NCI-H2196 (cell line): ENCODE measurements at regions not wholly inside any gene's neighbourhood (a gene's known extent, or its start where the extent isn't known, plus 50 kb on each side); places are given as distances from the start of the nearest gene placed in this dataset.
"Not testable (repeated sequence)": the region's sequence is repeated elsewhere in the genome, so short reads cannot be mapped to it uniquely, and the experiment has no call there.

Experiments used
- DNase-seq: peaks from one replicate; lab custom pipeline; 2025; ENCODE audit not compliant: unreplicated experiment; lab: John Stamatoyannopoulos, UW

GRCh38 chr1:208344202-208344857 is 100.1 kb upstream of the PLXNA2 start:
- DNase-seq: no peak

GRCh38 chr1:208347191-208347590 is 103.0 kb upstream of the PLXNA2 start:
- DNase-seq: no peak

GRCh38 chr1:208349694-208350330 is 105.6 kb upstream of the PLXNA2 start:
- no peak for DNase-seq

GRCh38 chr1:208350815-208351214 is 106.6 kb upstream of the PLXNA2 start:
- DNase-seq: no peak

GRCh38 chr1:208351838-208352237 is 107.7 kb upstream of the PLXNA2 start:
- DNase-seq: no peak

GRCh38 chr1:208353797-208354196 is 109.6 kb upstream of the PLXNA2 start:
- DNase-seq: not testable (repeated sequence)

GRCh38 chr1:208357644-208358507 is 113.7 kb upstream of the PLXNA2 start:
- DNase-seq: no peak

GRCh38 chr1:208358651-208359050 is 114.5 kb upstream of the PLXNA2 start:
- DNase-seq: no peak

GRCh38 chr1:208362011-208362410 is 117.8 kb upstream of the PLXNA2 start:
- no peak for DNase-seq

- no peak for DNase-seq
These were observed 122.4 kb upstream of the PLXNA2 start for GRCh38 chr1:208366559-208366958.

GRCh38 chr1:208369045-208369444 is 124.9 kb upstream of the PLXNA2 start:
- DNase-seq: no peak

- no peak for DNase-seq
These were observed 125.5 kb upstream of the PLXNA2 start for GRCh38 chr1:208369658-208370057.

GRCh38 chr1:208374391-208374941 is 130.3 kb upstream of the PLXNA2 start:
- no peak for DNase-seq

- no peak for DNase-seq
These were observed 137.3 kb upstream of the PLXNA2 start for GRCh38 chr1:208381481-208381880.

- DNase-seq: no peak
These were observed 144.0 kb upstream of the PLXNA2 start for GRCh38 chr1:208387908-208388811.

- DNase-seq: no peak
These were observed 149.2 kb upstream of the PLXNA2 start for GRCh38 chr1:208393416-208393815.

- no peak for DNase-seq
These were observed 149.6 kb upstream of the PLXNA2 start for GRCh38 chr1:208393826-208394225.

GRCh38 chr1:208397286-208397685 is 153.1 kb upstream of the PLXNA2 start:
- DNase-seq: no peak

GRCh38 chr1:208405014-208405413 is 160.8 kb upstream of the PLXNA2 start:
- DNase-seq: no peak

GRCh38 chr1:208409176-208409575 is 165.0 kb upstream of the PLXNA2 start:
- no peak for DNase-seq

- no peak for DNase-seq
These were observed 166.2 kb upstream of the PLXNA2 start for GRCh38 chr1:208410409-208410808.
